Neuronal stem cell (in vitro differentiated cells): ENCODE measurements at regions not wholly inside any gene's neighbourhood (a gene's known extent, or its start where the extent isn't known, plus 50 kb on each side); places are given as distances from the start of the nearest gene placed in this dataset.

Experiments
- DNase-seq: peaks from one replicate; pipeline ENCODE4 v3.0.0-alpha.2; 2013; ENCODE audit warnings: low spot score
- H2AFZ ChIP-seq: one replicate; pipeline ENCODE4 v1.6.1; 2013; ENCODE audit warnings: mild to moderate bottlenecking, low read length, inconsistent platforms
- H2AK5ac ChIP-seq: 2 replicates; pipeline ENCODE4 v1.6.1; 2013; ENCODE audit warnings: low read depth, mild to moderate bottlenecking, inconsistent platforms, low read length, moderate library complexity, mixed read lengths
- H2BK120ac ChIP-seq: 2 replicates; pipeline ENCODE4 v1.6.1; 2013; ENCODE audit warnings: low read depth, mild to moderate bottlenecking, inconsistent platforms, low read length, moderate library complexity, mixed read lengths
- H2BK12ac ChIP-seq: one replicate; pipeline ENCODE4 v1.6.1; 2013; ENCODE audit warnings: low read length, inconsistent platforms
- H2BK15ac ChIP-seq: 2 replicates; pipeline ENCODE4 v1.6.1; 2013; ENCODE audit warnings: mild to moderate bottlenecking, low read length, inconsistent platforms, mixed read lengths
- H2BK5ac ChIP-seq: one replicate; pipeline ENCODE4 v1.6.1; 2013; ENCODE audit warnings: inconsistent platforms, mild to moderate bottlenecking, low read length, moderate library complexity
- H3K14ac ChIP-seq: one replicate; pipeline ENCODE4 v1.6.1; 2013; ENCODE audit warnings: low read length, inconsistent platforms
- H3K18ac ChIP-seq: 2 replicates; pipeline ENCODE4 v1.6.1; 2013; ENCODE audit warnings: low read length, inconsistent platforms
- H3K23ac ChIP-seq: 2 replicates; pipeline ENCODE4 v1.6.1; 2013; ENCODE audit warnings: low read depth, mild to moderate bottlenecking, mixed read lengths, low read length, inconsistent platforms; ENCODE audit not compliant: poor library complexity
- H3K27ac ChIP-seq: replicated peaks from 3 replicates; pipeline ENCODE4 v1.5.1; 2013; ENCODE audit warnings: low read length, inconsistent platforms
- H3K27me3 ChIP-seq, 3 experiments: 2 replicates each; pipeline ENCODE4 v1.6.1; 2013; ENCODE audit warnings: low read length in 3 of 3, mild to moderate bottlenecking in 2 of 3, inconsistent platforms in 1 of 3, low read depth in 1 of 3, mixed read lengths in 1 of 3, moderate library complexity in 1 of 3; ENCODE audit not compliant: control insufficient read depth in 3 of 3, insufficient read depth in 3 of 3
- H3K36me3 ChIP-seq, 2 donors: replicated peaks in 1 of 2; 2 replicates each; pipeline ENCODE4 v1.6.1; 2013; ENCODE audit warnings: low read length in 2 of 2; ENCODE audit not compliant: control insufficient read depth in 2 of 2, insufficient read depth in 2 of 2
- H3K4ac ChIP-seq: 2 replicates; pipeline ENCODE4 v1.6.1; 2013; ENCODE audit warnings: inconsistent platforms, mild to moderate bottlenecking, low read length, moderate library complexity
- H3K4me1 ChIP-seq, 2 donors: 1 replicate in 1 of 2; 2 replicates in 1 of 2; pipeline ENCODE4 v1.6.1; 2013; ENCODE audit warnings: low read length in 2 of 2, low read depth in 1 of 2; ENCODE audit not compliant: control insufficient read depth in 2 of 2, insufficient read depth in 1 of 2
- H3K4me2 ChIP-seq: one replicate; pipeline ENCODE4 v1.6.1; 2013; ENCODE audit warnings: mild to moderate bottlenecking, low read length, inconsistent platforms; ENCODE audit not compliant: insufficient read depth, poor library complexity, severe bottlenecking
- H3K4me3 ChIP-seq, 2 donors: 2 replicates each; pipeline ENCODE4 v1.5.1; 2013; ENCODE audit warnings: low read length in 2 of 2, mild to moderate bottlenecking in 2 of 2, inconsistent platforms in 1 of 2, moderate library complexity in 1 of 2
- H3K79me1 ChIP-seq: one replicate; pipeline ENCODE4 v1.6.1; 2013; ENCODE audit warnings: low read depth, mild to moderate bottlenecking, inconsistent platforms, low read length, moderate library complexity
- H3K9ac ChIP-seq: one replicate; pipeline ENCODE4 v1.6.1; 2013; ENCODE audit warnings: mild to moderate bottlenecking, low read depth, low read length, inconsistent platforms; ENCODE audit not compliant: poor library complexity
- H3K9me3 ChIP-seq, 2 donors: replicated peaks in 1 of 2; 2 replicates each; pipeline versions ENCODE3 to v1.6.1; 2013; ENCODE audit warnings: low read length in 2 of 2, mild to moderate bottlenecking in 2 of 2, inconsistent platforms in 1 of 2, low read depth in 1 of 2, mixed read lengths in 1 of 2, moderate library complexity in 1 of 2; ENCODE audit not compliant: control insufficient read depth in 2 of 2, insufficient read depth in 1 of 2
- H4K8ac ChIP-seq: one replicate; pipeline ENCODE4 v1.6.1; 2013; ENCODE audit warnings: low read depth, mild to moderate bottlenecking, inconsistent platforms, low read length, moderate library complexity
- H4K91ac ChIP-seq: one replicate; pipeline ENCODE4 v1.6.1; 2013; ENCODE audit warnings: low read length, low read depth, mild to moderate bottlenecking, inconsistent platforms; ENCODE audit not compliant: poor library complexity
- WGBS, 2 donors: extraction: QIAGEN DNeasy Blood & Tissue Kit; methylation state at CpG; one replicate each; pipeline ENCODE4 v1.1.7; 2013; ENCODE audit warnings: missing lambda C conversion rate in 2 of 2, mixed read lengths in 1 of 2; ENCODE audit not compliant: insufficient read length in 2 of 2, insufficient replicate concordance in 1 of 2; ENCODE audit errors: extremely low coverage in 2 of 2; 5-methylcytosine and 5-hydroxymethylcytosine counted together

GRCh38 chr6:8529250-8529649 lies 93.9 kb upstream of the SLC35B3 start:
- no peak overlapping the region for H3K23ac ChIP-seq
- H3K27ac ChIP-seq: no peak overlapping the region
- H2BK15ac ChIP-seq: no peak overlapping the region
- H3K9ac ChIP-seq: no peak overlapping the region
- no peak overlapping the region for H2AFZ ChIP-seq
- no peaks in the 10 kb centered on the region for H3K4me1 ChIP-seq
- no peak overlapping the region for H2BK120ac ChIP-seq
- H2AK5ac ChIP-seq: no peak overlapping the region
- no peak overlapping the region for H3K18ac ChIP-seq
- H3K4ac ChIP-seq: no peak overlapping the region
- DNase-seq: no peak
- no peaks in the 10 kb centered on the region for H3K36me3 ChIP-seq
- H2BK5ac ChIP-seq: no peak overlapping the region
- no peak overlapping the region for H4K8ac ChIP-seq
- no peak overlapping the region for H2BK12ac ChIP-seq
- H3K4me3 ChIP-seq: no peak overlapping the region
- no peaks in the 10 kb centered on the region for H3K27me3 ChIP-seq
- H3K9me3 ChIP-seq: no peaks in the 10 kb centered on the region
- no peak overlapping the region for H3K14ac ChIP-seq
- H3K79me1 ChIP-seq: no peaks in the 10 kb centered on the region
- no peak overlapping the region for H4K91ac ChIP-seq
- H3K4me2 ChIP-seq: no peak overlapping the region
- WGBS, 2 donors: no CpG with 5 or more reads among the region's 2 CpGs

- H3K4me1 ChIP-seq: no peaks in the 10 kb centered on the region
- no peaks in the 10 kb centered on the region for H3K36me3 ChIP-seq
- no peaks in the 10 kb centered on the region for H3K79me1 ChIP-seq
- H2BK15ac ChIP-seq: no peak overlapping the region
- H2AK5ac ChIP-seq: no peak overlapping the region
- no peak overlapping the region for H3K4me3 ChIP-seq
- no peak overlapping the region for H4K8ac ChIP-seq
- no peak overlapping the region for H3K23ac ChIP-seq
- H2BK12ac ChIP-seq: no peak overlapping the region
- no peaks in the 10 kb centered on the region for H3K9me3 ChIP-seq
- WGBS, 2 donors: no CpG with 5 or more reads among the region's 1 CpG
- H3K14ac ChIP-seq: no peak overlapping the region
- no peak for DNase-seq
- H3K9ac ChIP-seq: no peak overlapping the region
- H3K27ac ChIP-seq: no peak overlapping the region
- H2BK120ac ChIP-seq: no peak overlapping the region
- no peaks in the 10 kb centered on the region for H3K27me3 ChIP-seq
- no peak overlapping the region for H3K18ac ChIP-seq
- no peak overlapping the region for H4K91ac ChIP-seq
- no peak overlapping the region for H3K4me2 ChIP-seq
- H2BK5ac ChIP-seq: no peak overlapping the region
- H3K4ac ChIP-seq: no peak overlapping the region
- H2AFZ ChIP-seq: no peak overlapping the region
Measured at GRCh38 chr6:8527818-8528217, 92.5 kb upstream of the SLC35B3 start.

GRCh38 chr6:8526624-8527023 lies 91.3 kb upstream of the SLC35B3 start:
- WGBS, 2 donors: no CpG with 5 or more reads among the region's 7 CpGs

GRCh38 chr6:8525370-8525769 lies 90.0 kb upstream of the SLC35B3 start:
- no peak for DNase-seq
- Histone ChIP-seq H3K79me1 (no peaks in the 10 kb centered on the region), H2AFZ (no peak overlapping the region), H3K4ac (no peak overlapping the region), H3K14ac (no peak overlapping the region), H3K23ac (no peak overlapping the region), H3K36me3 (no peaks in the 10 kb centered on the region), H2BK5ac (no peak overlapping the region), H3K4me1 (no peaks in the 10 kb centered on the region), H3K18ac (no peak overlapping the region), H4K8ac (no peak overlapping the region), H3K4me3 (no peak overlapping the region), H3K9ac (no peak overlapping the region), H3K4me2 (no peak overlapping the region), H2BK12ac (no peak overlapping the region), H4K91ac (no peak overlapping the region), H2BK15ac (no peak overlapping the region), H2BK120ac (no peak overlapping the region), H3K27me3 (no peaks in the 10 kb centered on the region), H3K27ac (no peak overlapping the region), H2AK5ac (no peak overlapping the region), H3K9me3 (no peaks in the 10 kb centered on the region)
- no CpG with 5 or more reads among the region's 1 CpG for WGBS, 2 donors

More at GRCh38 chr6:8526624-8527023, 91.3 kb upstream of the SLC35B3 start:
- Histone ChIP-seq H3K14ac (no peak overlapping the region), H2AK5ac (no peak overlapping the region), H4K91ac (no peak overlapping the region), H2AFZ (peak overlapping the region; percentile 7), H3K36me3 (no peaks in the 10 kb centered on the region), H3K23ac (no peak overlapping the region), H2BK120ac (no peak overlapping the region), H2BK12ac (no peak overlapping the region), H3K79me1 (no peaks in the 10 kb centered on the region), H3K4me2 (no peak overlapping the region), H4K8ac (no peak overlapping the region), H2BK15ac (no peak overlapping the region), H3K27me3 (no peaks in the 10 kb centered on the region), H3K4ac (no peak overlapping the region), H3K9me3 (no peaks in the 10 kb centered on the region), H3K27ac (no peak overlapping the region), H3K4me1 (no peaks in the 10 kb centered on the region), H3K9ac (no peak overlapping the region), H3K18ac (no peak overlapping the region), H3K4me3 (no peak overlapping the region), H2BK5ac (no peak overlapping the region)
- no peak for DNase-seq
